GM18508 (cell line): ENCODE measurements at regions not wholly inside any gene's neighbourhood (a gene's known extent, or its start where the extent isn't known, plus 50 kb on each side); places are given as distances from the start of the nearest gene placed in this dataset.
A peak's percentile ranks its signal among the peaks of the same experiment; 100 is the strongest.

Experiments
- ATAC-seq: cut with Tn5 transposase; IDR thresholded peaks from one replicate; pipeline ENCODE4 v1.9.1; 2021; ENCODE audit warnings: moderate number of reproducible peaks; ENCODE audit not compliant: insufficient read depth, unreplicated experiment

DNA sequence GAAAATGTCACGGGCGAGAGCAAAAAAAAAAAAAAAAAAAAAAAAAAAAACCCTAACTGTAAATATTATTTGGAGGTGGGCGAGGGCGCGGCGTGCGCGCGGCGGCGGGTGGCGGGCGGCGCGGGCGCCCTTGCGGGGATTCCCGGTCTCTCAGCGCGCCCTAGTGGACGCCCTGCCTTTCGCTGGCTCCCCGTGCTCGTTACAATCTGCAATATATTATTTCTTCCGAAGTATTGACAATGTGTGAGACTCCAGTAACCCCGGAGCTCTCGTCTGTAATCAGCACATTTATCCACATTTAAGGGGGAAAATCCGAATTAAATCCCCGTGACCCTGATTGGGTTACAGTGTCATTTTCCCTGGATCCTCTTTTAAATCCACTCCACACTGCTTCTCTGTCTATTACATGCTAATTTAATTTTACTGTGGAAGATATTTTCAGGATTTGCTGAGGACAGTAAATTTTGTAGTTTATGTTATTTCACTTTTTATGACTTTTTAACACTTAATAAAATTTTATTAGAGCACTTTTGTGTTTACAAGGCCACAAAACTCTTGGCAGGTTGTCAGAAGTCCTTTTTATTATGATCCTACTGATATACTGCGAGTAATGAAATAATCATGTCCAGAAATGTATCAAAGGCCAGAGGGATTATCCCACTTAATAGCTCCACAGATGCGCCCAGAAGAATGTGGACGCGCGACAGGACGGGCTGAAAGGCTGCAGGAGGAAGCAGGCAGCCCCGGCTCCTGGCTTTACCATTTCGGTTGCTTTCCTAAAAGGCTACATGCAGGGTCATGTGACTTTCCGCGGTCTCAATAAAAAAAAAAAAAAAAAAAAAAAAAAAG, 369.1 kb downstream of the MTX2 start:
- no peak for ATAC-seq

DNA sequence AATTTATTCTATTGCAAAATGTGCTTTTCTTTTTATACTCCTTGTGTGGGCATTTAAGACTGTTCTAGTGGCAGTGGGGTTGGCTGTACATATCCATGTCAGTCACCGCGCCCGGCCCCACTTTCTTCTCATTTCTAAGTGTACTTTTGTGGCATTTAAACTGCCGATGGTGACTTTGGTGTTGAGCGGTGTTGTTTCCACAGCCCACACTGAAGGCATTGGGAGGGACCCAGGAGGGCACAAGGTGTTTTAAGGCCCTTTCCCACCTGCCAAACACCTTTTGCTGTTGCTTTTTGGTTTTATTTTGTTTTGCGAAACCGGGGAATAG, 369.7 kb downstream of the MTX2 start:
- ATAC-seq: no peak

GRCh38 chr2:176639671-176640070, 370.4 kb downstream of the MTX2 start:
- ATAC-seq: no peak

GRCh38 chr2:176641436-176641835, 372.2 kb downstream of the MTX2 start:
- no peak for ATAC-seq

DNA sequence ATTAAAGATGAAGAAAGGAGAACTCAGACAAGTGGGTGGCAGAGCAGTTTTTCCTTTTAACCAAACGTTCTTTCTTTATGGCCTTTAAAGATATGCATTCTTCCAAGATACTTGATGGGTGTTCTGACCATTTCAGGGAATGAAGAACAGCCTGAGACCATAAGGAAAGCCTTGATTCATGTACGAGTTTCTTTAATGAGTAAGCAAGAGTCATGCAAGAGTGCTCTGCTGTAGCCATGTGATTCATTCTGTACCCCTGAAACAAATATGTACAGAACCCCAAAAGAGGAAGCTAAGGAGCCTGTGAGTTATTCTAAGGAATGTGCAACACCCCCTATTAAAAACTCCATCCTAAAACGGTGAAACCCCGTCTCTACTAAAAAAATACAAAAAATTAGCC, 372.8 kb downstream of the MTX2 start:
- no peak for ATAC-seq

- no peak for ATAC-seq
Measured at GRCh38 chr2:176643646-176644045, 374.4 kb downstream of the MTX2 start.

DNA sequence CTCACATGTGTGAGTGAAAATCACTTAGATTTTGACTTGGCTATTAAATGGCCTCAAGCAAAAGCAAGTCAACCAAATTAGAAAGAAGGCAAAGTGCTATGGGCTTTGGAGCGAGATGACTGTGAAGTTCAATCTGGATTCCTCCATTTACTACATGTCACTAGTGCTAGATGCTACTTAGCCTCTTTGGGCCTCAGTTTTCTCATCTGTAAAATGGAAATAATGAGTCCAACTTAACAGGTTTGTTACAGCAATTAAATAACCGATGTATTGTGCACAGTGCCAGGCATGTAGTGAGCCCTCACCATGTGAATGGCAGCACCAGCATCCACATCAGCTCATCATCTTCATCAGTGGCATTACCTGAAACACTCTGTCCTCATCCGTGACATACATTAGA, 376.3 kb downstream of the MTX2 start:
- no peak for ATAC-seq

DNA sequence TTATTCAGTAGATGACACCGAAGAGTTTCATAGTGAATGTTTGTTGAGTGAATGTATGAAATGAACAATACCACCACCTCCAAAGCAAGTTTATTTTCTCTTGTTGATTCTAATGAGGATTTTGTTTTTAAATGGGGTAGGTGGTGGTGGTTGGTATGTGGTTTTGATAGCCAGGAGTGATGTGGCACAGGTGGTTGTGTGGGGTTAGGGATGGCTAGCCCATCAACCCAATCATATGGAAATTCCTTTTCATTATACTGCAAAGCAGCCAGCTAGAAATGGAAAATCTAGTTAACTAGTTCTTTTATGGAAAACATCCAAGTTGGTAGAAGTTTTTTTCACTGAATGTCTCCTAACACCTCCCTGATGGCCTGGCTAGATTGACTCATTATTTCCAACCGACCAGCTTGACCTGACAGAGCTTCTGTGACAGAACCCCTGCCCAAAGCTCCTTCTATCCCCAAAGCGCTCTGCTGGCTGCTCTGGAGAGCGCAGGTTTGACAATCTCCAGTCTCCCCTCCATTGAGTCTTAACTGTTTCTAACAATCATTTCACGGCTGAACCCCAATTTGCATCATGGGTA, 376.9 kb downstream of the MTX2 start:
- ATAC-seq: no peak

DNA sequence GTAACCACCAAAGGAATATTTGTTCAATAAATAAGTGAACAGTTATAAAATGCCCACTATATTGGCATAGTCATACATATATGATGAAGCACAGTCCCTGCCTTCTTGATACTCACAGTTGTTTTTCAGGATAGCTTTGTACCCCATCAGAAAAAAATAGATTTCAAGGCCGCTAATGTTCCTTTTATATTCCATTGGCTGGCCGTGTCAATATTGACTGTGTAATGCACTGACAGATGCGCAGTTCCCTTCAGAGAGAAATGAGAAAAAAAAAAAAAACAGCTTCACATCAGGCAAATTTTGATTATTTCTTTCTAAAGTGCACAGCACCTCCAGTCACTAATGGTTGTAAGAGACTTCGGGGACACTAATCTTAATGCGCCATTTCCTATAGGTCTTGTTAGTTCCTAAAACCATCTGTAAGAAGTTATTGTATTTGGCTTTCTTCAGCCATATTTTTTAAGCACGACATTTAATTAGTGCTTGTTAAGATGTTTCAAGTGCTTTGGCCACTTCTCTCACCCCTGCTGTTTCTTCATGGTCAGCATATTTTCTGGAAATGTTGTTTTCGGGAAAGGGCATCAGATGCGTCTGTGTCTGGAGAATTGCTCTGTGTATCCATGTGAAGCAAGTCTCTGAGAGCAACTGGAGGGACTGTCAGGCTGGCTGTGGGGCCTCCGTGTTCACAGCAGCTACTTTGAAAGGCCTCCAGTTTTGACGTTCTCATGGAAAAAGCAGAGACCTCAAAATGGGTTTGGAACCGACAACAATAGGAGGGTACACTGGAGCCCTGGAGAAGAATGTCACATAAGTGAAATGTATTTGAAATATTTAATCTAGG, 378.3 kb downstream of the MTX2 start:
- no peak for ATAC-seq

GRCh38 chr2:176648700-176649297, 379.6 kb downstream of the MTX2 start:
- no peak for ATAC-seq

GRCh38 chr2:176650104-176650837, 381.0 kb downstream of the MTX2 start:
- ATAC-seq: no peak

GRCh38 chr2:176650838-176651555, 381.8 kb downstream of the MTX2 start:
- ATAC-seq: no peak

- no peak for ATAC-seq
Measured at GRCh38 chr2:176652300-176653182, 383.3 kb downstream of the MTX2 start.

DNA sequence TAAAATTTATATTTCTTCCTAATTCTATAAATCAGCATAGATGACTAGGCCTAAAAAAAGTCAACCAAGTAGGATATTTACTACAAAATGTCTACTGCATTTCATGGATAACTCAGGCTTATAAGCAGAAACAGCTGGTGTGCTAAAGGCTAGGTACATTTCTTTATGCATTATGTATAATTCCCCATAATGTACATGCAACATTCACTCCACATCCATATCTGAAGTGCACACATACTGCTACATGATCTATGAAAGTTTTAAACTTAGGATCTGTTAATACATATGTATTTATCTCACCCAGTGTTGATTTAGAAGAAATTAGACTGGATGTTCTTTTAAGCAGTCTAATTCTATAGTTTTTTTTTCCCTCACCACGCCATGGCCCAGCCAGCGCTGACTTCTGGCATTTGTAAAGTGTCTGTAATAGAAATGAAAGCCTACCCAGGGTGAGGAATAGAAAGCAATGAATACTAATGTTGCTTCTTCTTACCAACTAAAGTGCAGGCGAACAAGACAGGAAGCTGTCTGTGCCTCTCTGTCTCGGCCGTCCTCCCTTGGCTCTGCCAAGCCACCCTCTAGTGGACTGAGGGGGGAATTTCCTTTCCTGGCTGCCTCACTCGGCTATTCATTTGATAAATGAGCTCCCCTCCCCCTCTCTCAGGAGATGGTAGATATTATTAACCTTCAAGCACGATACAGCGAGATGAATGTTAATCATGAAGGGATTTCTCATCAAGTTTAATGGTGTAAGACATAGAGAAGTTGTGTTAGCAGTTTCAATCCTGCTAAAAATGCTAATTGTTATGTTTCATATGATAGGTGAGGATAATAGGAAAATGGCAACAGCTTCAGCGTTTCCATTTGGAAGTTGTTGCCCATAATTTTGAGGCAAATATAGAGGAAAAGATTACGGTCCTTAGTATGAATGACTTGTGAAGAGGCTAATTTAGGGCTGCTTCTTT, 384.5 kb downstream of the MTX2 start:
- ATAC-seq: peak; percentile 60

- no peak for ATAC-seq
Measured at GRCh38 chr2:176656038-176656775, 387.0 kb downstream of the MTX2 start.

DNA sequence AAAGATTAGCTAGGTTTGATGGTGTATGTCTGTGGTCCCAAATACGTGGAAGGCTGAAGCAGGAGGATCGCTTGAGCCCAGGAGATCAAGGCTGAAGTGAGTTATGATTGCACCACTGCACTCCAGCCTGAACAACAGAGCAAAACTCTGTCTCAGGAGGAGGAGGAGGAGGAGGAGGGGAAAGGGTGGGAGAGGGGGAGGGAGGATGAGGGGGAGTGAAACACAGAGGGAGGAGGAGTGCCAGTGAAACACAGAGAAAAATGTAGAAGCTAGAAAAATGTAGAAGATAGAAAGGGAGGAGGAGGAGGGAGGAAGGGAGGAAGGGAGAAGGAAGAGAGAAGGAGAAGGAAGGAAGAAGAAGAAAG, 387.5 kb downstream of the MTX2 start:
- ATAC-seq: no peak

DNA sequence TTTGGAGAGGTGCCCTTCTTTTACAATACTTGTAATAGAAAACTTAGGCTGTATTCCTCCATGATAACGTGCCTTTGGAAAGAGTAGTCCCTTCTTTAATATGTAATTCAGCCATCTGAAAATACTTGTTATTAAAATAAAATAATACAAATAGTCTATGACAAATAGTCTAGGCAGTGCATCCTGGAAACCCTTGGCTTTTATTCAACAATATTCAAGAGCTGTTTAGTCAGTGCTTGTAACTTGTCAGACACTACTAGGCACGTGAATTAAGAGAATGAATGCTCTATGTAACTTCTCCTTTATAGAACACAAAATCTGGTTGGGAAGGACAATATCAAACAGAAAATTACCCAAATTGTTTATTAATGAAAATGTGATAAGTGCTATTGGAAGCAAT, 388.2 kb downstream of the MTX2 start:
- ATAC-seq: no peak
